ENCODE measurements at regions not wholly inside any gene's neighbourhood (a gene's known extent, or its start where the extent isn't known, plus 50 kb on each side); places are given as distances from the start of the nearest gene placed in this dataset.

DNA sequence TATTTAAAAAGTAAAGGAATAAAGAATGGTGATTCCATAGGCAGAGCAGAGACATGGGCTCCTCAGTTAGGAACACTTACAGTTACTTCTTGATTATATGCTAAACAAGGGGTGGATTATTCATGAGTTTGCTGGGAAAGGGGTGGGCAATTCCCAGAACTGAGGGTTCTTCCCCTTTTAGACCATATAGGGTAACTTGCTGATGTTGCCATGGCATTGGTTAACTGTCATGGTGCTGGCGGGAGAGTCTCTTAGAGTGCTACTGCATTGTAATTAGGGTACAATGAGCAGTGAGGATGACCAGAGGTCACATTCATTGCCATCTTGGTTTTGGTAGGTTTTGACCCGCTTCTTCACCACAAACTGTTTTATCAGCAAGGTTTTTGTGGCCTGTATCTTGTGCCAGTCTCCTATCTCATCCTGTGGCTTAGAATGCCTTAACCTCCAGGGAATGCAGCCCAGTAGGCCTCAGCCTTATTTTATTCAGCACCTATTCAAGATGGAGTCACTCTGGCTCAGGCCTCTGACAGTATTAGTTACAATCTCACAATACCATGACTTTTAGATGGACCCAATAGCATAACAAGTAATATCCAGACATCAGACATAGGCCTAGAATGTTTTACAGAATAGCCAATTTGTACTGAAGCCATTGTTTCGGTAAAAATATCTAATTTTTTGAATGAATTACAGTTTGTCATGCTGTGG lies 106.8 kb downstream of the ZBTB18 start:
- no peak for DNase-seq

DNA sequence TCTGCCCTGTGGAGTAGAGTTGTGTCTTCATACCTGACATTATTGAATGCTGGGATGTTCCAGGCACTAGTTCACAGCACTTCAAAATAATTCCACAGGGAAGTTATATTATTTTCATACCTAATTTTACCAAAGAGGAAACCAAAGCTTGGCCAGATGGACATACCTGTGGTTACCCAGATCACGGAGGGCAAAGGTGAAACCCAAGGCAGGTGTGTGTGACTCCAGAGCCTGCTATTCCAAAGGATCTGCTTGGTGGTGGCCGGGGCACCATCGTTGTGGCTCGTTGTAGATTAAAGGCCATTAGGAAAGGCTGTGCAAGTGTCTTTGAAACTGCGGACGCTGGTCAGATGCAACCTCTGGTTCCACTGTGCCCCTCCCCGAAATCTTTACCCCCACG lies 108.6 kb downstream of the ZBTB18 start:
- DNase-seq, result no peak

DNA sequence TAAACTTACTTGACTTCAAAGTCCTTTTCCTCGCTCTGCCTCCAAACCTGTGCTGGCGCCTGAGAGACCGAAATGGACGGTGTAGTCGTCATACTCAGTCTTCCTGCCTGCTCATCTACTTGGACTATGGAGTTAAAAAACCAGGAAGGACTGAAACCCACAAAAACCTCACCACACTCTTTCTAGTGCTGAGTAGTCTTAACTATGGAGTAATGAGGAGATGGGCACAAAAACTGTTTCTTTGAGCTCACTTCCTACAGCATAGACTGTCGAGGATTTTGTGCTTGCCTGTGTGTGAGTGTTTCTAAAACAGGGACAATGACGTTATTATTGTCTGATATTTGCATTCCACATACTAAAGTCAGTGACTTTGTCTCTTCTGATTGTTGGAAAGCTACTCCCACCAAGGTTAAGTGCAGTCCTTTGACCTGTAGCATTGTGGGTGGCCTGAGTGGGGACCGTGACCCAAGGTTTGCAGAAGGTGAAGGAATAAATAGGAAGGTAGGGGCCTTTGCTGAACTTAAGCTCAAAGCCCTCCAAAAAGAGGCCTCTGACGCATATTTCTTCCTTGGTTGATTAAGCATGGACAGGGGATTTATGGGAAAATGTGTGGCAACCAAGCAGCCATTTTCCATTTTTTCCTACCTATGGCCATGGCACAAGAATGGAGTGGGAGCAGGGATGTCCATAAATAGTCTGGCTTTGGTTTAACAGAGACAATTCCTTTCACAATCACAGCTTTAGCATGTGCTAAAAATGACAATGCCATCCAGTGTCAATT lies 109.6 kb downstream of the ZBTB18 start:
- no peak for DNase-seq

DNA sequence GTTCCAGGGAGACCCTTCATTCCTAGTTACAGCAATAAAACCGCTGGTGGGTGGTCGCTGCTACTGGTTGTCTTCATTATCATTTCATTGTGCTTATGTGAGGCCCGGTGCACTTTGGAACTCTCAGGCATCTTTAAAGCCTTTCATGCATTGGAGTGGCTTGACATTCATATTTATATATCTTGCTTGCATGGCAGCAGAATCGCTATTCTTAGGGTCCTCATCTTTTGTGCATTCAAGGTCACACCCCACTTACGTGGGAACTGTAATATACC lies 110.1 kb downstream of the ZBTB18 start:
- no peak for DNase-seq

DNA sequence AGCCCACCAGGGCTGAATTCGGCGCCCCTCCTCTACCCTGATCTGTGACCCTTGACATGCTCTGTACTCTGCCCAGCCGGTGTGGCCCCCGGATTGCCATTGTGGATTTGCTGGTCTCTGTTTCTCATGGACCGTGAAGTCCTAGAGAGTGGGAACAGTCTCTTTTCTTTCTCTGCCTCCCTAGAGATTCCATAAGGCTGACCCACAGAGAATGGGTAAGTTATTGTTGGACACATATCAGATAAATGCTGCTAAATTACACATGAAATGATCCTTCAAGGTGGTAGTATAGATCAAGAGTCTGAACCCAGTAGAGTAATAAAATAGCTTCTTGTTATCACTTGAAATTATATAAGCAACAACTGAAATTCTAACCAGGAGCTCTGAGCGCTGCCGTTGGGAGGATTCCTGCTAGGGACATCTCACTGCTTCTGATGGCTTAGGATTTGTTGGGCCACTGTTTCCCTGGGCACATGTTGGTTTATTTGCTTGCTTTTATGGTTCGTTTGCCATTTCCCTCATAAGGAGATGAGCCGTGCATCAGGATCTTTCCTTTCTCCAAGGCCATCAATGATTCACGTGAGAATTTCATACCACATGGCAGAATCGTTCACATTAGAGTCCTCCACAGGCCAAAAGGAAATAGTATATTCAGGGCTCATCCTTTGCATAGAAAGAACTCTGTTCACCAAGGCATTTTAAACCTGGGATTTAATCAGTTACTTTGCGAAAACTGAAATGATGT lies 111.9 kb downstream of the ZBTB18 start:
- no peak for DNase-seq

DNA sequence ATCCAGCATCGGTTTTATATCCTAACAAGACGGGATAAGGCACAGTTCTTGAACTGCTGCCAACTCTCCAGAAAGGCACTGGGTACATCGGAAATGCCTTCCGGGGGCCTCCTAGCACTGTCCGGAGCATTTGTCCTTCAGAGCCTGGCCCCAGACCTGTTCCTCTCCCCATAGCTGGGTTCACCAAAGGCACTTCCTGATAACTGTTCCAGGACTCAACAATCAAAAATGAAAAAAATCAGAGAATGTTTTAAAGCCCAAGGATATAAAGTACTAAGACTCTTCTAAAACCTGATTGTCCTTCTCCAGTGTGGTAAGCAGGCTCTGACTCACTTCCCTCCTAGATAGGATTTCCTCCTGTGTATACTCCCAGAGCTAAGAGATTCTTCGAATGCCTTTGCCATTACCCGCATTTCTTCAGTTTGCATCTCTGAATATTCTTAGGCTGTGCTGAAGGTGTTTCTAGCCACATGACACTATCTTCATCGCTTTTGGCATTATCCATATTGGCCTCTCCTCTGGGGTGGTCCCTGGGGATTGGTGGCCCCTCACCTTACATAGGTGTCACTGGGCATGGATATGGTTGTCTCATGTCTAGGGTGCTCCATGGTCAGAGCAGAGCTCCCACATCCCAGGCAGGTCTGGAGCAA lies 112.9 kb downstream of the ZBTB18 start:
- no peak for DNase-seq

DNA sequence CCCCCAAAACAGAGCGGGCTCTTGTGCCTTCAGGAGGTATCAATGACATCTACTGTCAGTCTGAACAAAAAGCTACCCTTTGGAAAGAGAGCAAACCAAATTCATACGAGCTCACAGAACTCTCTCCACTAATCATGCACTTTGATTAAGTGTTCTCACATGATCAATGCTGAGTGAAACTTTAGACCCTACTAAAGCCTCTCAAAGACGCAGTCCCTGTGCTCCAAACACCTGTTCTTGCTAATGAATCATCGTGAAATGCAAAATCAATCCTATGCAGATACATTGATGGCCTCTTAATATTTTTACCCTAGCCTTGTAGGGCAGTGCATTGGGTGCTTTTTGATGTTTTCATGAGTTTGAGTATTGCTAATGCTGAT lies 113.4 kb downstream of the ZBTB18 start:
- no peak for DNase-seq

DNA sequence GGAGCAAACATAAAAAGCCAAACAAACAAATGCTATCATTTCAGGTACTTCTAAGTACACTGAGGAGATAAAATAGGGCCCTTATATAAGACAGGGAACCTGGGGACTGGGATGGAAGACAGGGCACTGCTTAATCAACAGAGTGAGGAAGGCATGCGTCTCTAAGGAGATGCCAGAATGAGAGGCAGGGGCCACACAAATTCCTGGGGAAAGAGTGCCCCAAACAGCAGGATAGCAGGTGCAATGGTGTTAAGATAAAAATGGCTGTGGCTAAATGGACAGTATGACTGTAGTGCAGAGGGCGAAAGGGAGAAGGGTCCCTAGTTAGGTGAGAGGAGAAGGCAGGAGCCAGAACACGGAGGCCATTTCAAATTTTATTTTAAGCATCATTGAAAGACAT lies 113.9 kb downstream of the ZBTB18 start:
- DNase-seq, result no peak

DNA sequence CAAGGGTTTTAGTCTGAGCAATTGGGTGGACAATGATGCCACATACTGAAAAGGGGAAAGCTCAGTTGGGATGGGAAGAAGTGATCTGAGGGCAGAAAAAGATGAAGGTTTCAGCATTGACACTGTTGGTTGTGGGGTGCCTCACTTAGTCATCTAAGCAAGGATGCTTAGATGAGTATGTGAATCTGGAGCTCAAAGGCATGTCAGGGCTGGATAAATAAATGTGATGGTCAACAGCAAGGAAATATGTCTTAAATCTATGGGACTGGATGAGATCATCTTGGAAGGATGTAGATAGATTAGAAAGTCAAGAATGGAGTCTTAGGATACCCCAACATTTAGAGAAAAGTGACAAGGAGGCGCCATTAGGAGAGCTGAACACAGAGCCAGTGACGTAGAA lies 114.6 kb downstream of the ZBTB18 start:
- no peak for DNase-seq

DNA sequence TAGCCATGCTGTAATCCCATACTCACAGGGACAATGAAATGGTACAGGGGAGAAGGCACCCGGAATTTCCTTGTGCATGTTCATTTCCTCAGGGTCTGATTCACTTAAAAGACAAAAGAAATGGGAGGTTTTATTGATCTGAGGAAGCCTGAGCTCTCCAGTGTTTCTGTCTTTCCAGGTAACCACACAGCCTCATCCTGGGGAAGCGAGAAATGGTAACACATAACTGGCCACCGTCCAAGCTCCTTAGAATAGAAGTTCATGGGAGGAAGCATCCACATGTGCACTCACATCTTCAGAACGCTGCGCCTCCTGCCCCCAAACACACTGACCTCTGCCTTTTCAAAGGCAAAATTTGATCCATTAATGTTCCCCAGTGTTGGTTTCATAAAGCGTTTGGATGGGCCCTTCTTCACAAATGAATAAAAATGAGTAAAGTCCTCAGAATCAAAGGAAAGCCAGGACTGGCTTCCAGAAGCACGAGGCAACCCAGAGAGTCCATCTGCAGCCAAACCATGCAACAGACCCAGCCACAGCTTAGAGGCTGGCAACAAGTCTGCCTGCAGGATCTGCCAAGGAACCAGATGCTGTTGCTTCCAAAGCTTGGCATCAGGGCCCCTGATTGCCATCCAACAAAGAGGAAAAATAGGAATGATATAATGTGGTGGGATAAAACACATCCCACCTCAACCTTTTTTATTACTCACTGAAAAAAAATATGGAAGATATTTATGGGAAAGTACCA lies 120.3 kb downstream of the ZBTB18 start:
- DNase-seq, result no peak

DNA sequence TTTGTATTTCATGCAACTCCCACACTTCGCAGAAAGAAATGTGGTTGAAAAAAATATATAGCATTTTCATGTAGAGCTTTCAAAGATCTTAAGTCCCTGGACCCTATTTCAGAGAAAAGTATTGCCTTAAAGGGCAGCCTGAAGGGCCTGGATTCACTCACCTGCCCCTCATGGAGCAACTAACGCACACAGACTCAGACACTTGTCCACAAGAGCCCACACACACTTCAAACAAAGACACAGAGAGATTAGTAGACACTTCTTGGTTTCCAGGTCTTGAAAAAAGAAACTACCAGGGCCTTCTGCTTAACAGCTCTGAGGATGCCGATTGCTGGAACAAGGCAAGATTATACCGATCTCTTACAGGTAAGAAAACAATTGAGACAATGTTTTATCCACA lies 122.2 kb downstream of the ZBTB18 start:
- DNase-seq, result no peak

DNA sequence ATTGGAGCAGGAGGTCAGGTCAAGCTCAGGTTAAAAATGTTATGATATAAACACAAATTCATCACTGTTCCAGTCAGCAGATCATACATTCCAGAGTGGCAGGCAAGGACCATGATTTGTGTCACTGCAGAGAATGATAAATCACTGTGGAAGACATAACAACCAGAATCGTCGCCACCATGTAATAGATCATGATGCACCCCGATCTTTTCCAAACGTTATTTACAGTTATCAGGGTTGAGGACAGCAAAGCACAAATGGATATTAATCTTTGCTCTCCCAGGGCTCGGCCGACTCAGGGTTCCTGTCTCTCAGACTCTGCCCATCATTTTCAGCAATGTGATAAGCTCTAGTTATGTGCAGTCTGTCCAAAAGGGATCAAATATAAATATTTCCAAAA lies 122.7 kb downstream of the ZBTB18 start:
- DNase-seq, result no peak

DNA sequence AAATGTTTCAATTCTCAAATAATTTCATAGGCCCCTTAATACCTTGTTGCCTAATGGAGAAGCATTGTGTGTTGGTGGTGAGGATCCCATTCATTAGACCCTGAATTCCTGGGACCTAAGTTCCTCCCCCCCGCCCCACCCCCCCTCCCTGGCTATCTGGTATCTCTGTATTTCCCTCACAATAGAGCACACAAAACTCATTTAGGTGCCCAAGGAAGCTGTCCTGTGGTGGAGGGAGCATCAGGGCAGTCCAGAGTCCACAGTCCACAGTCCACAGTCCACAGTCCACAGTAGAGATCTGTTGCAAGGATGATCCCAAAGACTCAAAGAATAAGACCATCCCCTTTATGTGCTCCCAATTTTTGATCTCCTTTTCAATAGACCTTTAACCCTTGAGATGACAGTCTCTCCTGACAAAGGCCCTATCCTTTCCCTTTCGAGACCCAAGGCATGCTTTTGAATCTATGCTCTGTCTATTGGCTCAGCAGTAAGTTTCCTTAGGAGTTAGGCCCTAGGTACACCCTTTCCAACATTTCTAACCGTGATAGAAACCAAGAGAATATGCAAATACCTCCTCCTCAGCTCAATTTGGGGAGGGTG lies 123.9 kb downstream of the ZBTB18 start:
- no peak for DNase-seq

DNA sequence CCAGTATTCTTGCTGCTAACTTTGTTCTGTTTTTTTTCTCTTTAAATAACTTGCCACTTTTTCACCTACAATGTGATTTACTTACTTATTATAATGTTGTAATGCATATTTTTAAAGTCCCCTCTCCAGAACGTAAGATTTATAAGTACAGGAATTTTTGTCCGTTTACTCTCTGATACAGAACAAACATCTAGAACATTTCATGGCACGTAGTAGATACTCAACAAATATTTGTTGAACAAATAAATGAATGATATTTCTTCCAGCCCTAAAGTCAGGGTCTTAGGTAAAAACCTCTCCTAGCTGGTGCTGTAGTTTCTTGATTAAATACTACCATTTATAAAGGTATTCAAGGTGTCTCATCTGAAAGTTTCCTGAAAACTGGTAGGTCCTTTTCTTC lies 125.1 kb downstream of the ZBTB18 start:
- no peak for DNase-seq

DNA sequence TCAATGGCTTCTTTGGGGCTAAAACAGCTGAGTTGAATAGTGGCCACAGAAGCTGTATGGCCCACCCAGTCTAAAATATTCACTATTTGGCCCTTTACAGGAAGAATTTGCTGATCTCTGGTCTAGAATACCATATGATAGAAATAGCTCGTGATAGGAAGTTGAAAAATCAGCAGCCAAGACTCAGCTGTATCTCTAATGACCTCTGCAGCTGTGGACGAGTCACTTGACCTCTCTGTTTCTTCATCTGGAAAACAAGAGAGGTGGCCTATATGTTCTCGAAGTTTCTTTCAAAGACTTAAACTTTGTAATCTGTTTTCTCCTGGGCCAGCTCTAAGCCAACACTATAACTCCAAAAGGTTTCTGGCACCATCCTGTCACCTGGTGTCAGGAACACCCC lies 129.2 kb downstream of the ZBTB18 start:
- DNase-seq, result no peak

DNA sequence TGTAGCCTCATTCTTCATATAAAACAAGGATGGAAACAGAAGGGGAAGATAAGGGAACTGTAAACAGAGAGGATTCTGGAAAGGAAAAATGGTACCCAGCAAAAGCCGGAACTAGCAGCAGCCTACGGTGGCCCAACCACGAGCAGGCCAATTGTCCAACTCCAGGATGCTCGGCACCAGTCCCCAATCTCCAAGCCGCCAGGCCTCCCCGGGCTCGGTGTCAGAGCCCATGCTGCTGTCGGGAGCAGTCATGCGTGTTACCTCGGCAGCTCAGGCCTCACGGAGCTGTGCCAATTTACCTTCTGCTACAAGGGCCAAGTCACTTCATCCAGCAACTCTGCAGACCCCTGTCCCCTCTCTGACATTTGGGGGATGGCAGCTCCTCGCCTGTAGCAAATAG lies 130.8 kb downstream of the ZBTB18 start:
- DNase-seq, result no peak

DNA sequence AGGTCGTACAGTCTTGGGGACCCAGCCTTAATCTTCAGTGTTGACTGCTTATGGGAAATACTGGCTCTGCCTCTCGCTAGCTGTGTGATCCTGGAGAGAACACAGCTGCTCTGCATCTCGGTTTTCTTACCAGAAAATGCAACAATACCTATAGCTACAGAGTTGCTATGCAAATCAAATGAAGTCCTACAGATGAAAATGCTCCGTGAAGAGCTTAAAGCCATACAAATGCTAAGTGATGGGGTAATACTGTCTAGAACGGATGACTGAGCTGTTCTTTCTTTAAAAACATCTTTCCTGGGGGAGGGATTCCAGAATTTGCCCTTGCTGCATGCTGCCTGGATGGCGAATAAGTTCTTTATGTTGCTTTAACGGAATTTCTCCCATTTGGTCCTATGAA lies 132.0 kb downstream of the ZBTB18 start:
- DNase-seq, result no peak

DNA sequence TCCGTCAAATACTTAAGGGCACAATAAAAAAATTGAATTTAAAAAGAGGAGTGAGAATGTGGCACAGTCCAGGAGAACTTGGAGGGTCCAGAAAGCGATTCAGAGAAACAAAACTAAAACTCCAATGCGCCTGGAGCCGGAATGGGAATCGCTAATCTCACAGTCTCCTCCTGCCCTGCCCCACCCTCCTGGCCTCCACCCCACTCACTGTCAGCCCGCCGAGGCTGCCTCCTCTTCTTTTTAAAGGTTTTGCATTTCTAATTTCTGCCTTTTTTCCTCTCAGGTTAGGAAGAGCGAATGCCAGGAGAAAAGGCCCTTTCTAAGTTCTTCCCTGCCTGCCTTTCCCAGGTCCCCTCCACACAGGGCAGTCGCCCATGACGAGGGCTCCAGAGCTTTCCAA lies 135.3 kb downstream of the ZBTB18 start:
- no peak for DNase-seq

DNA sequence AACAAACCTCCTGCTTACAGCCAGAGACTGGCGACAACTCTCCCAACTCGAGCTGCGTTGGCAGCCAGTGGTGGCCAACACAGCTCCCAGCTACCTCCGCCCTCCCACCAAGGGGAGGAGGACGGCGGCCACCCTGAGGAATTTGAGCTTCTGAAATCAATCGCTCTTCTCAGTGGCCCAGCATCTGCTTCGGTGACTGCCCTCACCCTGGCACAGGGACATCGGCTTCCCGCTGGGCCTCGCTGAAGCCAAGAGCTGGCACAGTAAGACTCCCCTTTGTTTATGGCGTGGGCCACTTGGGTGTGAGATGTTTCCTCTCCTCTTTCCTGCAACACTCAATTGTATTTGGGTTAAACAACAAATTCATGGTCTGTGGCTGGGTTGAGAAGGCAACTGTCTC lies 136.2 kb downstream of the ZBTB18 start:
- DNase-seq, result peak; percentile 19

DNA sequence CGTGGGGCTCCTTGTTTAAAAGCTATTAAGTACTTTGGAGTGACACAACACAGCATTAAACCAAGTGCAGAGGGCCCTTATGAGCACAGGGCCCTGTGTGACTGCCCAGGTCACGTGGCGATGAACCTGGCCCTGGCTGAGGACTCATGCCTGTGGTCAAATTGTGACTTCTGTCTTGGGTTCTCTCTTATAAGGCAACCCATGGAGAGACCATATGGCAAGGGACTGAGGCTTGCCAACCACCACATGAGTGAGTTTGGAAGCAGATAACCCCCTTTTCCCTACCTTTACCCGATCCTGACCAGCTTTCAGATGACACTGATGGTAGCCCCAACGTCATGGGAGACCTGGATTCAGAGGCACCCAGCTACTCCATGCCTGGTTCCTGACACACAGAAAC lies 140.5 kb downstream of the ZBTB18 start:
- no peak for DNase-seq

DNA sequence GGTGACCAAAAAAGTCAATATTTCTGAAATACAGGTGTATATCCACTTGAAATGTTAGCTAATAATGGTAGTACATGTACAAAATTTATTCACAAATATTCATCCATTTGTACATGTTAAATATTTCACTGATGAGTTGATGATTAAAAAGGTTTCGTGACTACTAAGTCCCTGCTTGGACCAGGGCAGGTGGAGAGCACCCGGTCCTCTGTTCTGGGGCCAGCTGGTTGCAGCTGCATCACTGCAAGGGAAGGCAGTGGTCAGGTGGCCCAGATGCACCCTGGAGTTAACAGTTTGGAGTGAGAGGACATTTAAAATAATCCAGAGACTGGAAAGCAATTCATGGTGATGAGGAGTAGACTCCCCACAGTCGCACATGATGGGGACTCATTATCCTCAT lies 141.2 kb downstream of the ZBTB18 start:
- peak; percentile 75 for DNase-seq

DNA sequence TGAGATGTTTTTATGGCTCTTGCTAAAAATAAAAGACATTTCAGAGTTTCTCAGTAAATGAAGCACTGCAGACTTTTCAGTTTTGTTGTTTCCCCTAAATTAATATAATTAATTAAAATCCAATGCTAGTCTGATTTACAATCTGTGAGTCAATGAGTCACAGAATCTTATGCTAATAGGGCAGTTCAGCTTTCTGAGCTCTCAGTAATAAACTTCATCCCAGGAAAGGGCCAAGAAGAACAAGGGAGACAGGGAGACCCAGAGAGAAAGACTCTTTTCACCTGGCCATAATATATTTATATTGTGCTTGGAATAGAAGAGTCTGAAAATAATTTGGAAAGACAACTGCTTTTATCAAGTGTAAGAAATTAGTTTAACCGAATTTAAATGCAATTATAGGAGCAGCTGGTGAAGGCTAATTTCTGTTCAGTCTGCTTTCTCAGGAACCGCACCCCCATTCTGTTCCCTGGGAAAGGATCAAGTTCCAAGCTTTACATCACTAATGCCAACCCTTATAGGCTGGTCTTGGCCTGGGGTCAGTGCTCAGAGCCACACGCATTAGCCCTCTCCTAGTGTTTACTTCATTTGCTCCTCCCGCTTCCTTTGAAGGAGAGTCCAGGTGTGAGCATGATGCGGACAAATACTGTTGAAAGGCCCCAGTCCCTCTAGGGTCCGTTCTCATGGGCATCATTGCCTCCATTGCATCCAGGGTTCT lies 145.6 kb downstream of the ZBTB18 start:
- DNase-seq, result peak; percentile 10

Measured in NCI-H146 (cell line).